ENCODE measurements at regions not wholly inside any gene's neighbourhood (a gene's known extent, or its start where the extent isn't known, plus 50 kb on each side); places are given as distances from the start of the nearest gene placed in this dataset.

GRCh38 chr17:72370819-72371218 lies 250.0 kb downstream of the SOX9 start:
- Histone ChIP-seq H3K27ac (ENCODE audit: low read depth, low read length) (no peak overlapping the region), H3K4me1 (ENCODE audit: control insufficient read depth, insufficient read depth, low read length) (no peaks in the 10 kb centered on the region), H3K4me3 (ENCODE audit: low read length) (no peak overlapping the region), H3K36me3 (ENCODE audit: control insufficient read depth, insufficient read depth, low read length) (no peaks in the 10 kb centered on the region), H3K9ac (ENCODE audit: low read length) (no peak overlapping the region), H3K27me3 (ENCODE audit: control insufficient read depth, insufficient read depth, low read length) (no peaks in the 10 kb centered on the region)

DNA sequence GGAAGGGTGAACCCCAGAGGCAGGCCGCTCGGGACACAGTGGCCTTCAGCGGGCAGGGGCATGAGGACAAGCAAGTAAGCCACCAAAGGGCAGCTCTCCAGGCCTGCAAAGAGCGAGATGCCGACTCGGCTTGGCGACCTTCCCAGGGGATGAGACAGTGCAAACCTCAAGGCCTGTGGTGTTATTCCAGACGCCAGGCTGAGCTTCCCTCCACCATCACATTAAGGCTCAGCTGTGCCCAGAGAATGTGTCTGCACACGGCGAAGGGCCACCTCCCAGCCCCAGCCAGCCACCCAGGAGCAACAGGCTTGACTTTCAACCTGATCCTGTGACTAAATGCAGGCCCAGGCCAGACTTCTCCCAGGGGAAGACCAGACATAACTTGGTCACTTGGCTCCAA lies 251.4 kb downstream of the SOX9 start:
- no peak overlapping the region for H3K4me3 ChIP-seq (ENCODE audit: low read length)
- no peaks in the 10 kb centered on the region for H3K27me3 ChIP-seq (ENCODE audit: control insufficient read depth, insufficient read depth, low read length)
- H3K9ac ChIP-seq (ENCODE audit: low read length): no peak overlapping the region
- no peak overlapping the region for H3K27ac ChIP-seq (ENCODE audit: low read depth, low read length)
- no peaks in the 10 kb centered on the region for H3K36me3 ChIP-seq (ENCODE audit: control insufficient read depth, insufficient read depth, low read length)
- H3K4me1 ChIP-seq (ENCODE audit: control insufficient read depth, insufficient read depth, low read length): no peaks in the 10 kb centered on the region

GRCh38 chr17:72373910-72374741 lies 253.3 kb downstream of the SOX9 start:
- Histone ChIP-seq H3K4me3 (ENCODE audit: low read length) (no peak overlapping the region), H3K27ac (ENCODE audit: low read depth, low read length) (no peak overlapping the region), H3K9ac (ENCODE audit: low read length) (no peak overlapping the region), H3K27me3 (ENCODE audit: control insufficient read depth, insufficient read depth, low read length) (no peaks in the 10 kb centered on the region), H3K4me1 (ENCODE audit: control insufficient read depth, insufficient read depth, low read length) (no peaks in the 10 kb centered on the region), H3K36me3 (ENCODE audit: control insufficient read depth, insufficient read depth, low read length) (no peaks in the 10 kb centered on the region)

GRCh38 chr17:72376526-72377345 lies 255.9 kb downstream of the SOX9 start:
- Histone ChIP-seq H3K27me3 (ENCODE audit: control insufficient read depth, insufficient read depth, low read length) (no peaks in the 10 kb centered on the region), H3K4me1 (ENCODE audit: control insufficient read depth, insufficient read depth, low read length) (no peaks in the 10 kb centered on the region), H3K27ac (ENCODE audit: low read depth, low read length) (no peak overlapping the region), H3K36me3 (ENCODE audit: control insufficient read depth, insufficient read depth, low read length) (no peaks in the 10 kb centered on the region), H3K4me3 (ENCODE audit: low read length) (no peak overlapping the region), H3K9ac (ENCODE audit: low read length) (no peak overlapping the region)

- Histone ChIP-seq H3K4me1 (ENCODE audit: control insufficient read depth, insufficient read depth, low read length) (no peaks in the 10 kb centered on the region), H3K9ac (ENCODE audit: low read length) (no peak overlapping the region), H3K36me3 (ENCODE audit: control insufficient read depth, insufficient read depth, low read length) (no peaks in the 10 kb centered on the region), H3K27me3 (ENCODE audit: control insufficient read depth, insufficient read depth, low read length) (no peaks in the 10 kb centered on the region), H3K4me3 (ENCODE audit: low read length) (no peak overlapping the region), H3K27ac (ENCODE audit: low read depth, low read length) (no peak overlapping the region)
Observed at GRCh38 chr17:72378414-72379390, 257.9 kb downstream of the SOX9 start.

GRCh38 chr17:72379516-72379915 lies 258.7 kb downstream of the SOX9 start:
- H3K4me3 ChIP-seq (ENCODE audit: low read length): no peak overlapping the region
- no peaks in the 10 kb centered on the region for H3K4me1 ChIP-seq (ENCODE audit: control insufficient read depth, insufficient read depth, low read length)
- no peaks in the 10 kb centered on the region for H3K27me3 ChIP-seq (ENCODE audit: control insufficient read depth, insufficient read depth, low read length)
- no peak overlapping the region for H3K9ac ChIP-seq (ENCODE audit: low read length)
- no peaks in the 10 kb centered on the region for H3K36me3 ChIP-seq (ENCODE audit: control insufficient read depth, insufficient read depth, low read length)
- H3K27ac ChIP-seq (ENCODE audit: low read depth, low read length): no peak overlapping the region

DNA sequence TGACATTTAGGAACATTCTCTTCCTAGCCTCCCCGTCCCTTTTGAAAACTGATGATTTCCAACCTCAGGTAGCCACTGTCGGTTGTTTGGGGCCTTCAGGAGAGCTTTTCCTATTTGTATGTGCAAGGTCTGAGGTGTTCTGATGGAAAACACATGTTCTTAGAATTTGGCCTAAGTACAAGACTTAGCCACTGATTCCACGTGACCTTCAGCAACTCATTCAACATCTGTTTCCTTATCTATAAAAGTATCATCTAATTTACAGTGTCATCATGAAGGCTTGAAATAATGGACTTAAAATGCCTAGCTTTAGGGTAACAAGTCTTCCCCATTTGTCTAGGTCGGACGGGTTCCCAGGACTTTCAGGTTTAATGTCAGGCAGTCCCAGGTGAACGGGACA lies 259.3 kb downstream of the SOX9 start:
- Histone ChIP-seq H3K27me3 (ENCODE audit: control insufficient read depth, insufficient read depth, low read length) (no peaks in the 10 kb centered on the region), H3K36me3 (ENCODE audit: control insufficient read depth, insufficient read depth, low read length) (no peaks in the 10 kb centered on the region), H3K9ac (ENCODE audit: low read length) (no peak overlapping the region), H3K4me1 (ENCODE audit: control insufficient read depth, insufficient read depth, low read length) (no peaks in the 10 kb centered on the region), H3K4me3 (ENCODE audit: low read length) (no peak overlapping the region), H3K27ac (ENCODE audit: low read depth, low read length) (no peak overlapping the region)

- Histone ChIP-seq H3K4me1 (ENCODE audit: control insufficient read depth, insufficient read depth, low read length) (no peaks in the 10 kb centered on the region), H3K9ac (ENCODE audit: low read length) (no peak overlapping the region), H3K4me3 (ENCODE audit: low read length) (no peak overlapping the region), H3K27ac (ENCODE audit: low read depth, low read length) (no peak overlapping the region), H3K36me3 (ENCODE audit: control insufficient read depth, insufficient read depth, low read length) (no peaks in the 10 kb centered on the region), H3K27me3 (ENCODE audit: control insufficient read depth, insufficient read depth, low read length) (no peaks in the 10 kb centered on the region)
Observed at GRCh38 chr17:72380737-72381136, 259.9 kb downstream of the SOX9 start.

DNA sequence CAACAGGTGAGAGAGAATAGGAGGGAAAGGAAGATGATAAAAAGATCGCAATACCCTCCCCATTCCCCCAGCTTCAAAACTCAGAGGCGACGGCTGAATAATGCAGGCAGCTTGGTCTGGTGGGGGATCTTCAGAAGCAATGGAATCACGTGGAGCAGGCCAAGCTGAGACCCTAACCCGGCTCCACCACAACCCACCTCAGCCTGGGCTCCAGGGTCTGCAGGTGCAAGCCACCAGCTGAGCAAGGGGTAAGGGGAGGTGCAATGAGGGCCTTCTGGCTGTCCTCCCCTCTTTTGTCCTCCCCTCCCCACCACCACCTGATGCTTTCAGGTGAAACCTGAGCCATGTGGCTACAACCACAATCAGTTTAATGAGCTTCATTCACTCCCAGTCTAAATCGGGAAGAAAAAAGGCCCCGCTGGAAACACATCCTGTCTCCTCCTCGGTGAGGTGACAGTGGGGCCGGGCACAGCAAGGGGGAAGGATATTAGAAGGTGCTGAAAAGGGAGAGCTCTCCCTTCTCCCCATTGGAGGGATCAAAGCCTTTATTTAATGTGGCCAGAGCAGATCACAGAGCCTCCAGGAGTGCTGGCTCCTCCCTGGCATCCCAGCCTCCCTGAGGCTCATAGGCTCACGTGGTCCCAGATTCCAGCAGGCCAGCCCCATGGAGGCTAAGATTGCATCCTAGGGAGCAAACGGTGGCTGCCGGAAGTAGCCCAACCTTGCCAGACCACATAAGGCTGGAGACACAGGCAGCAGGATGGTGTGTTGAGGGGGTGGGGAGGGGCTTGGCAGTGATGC lies 261.0 kb downstream of the SOX9 start:
- Histone ChIP-seq H3K9ac (ENCODE audit: low read length) (no peak overlapping the region), H3K27me3 (ENCODE audit: control insufficient read depth, insufficient read depth, low read length) (no peaks in the 10 kb centered on the region), H3K36me3 (ENCODE audit: control insufficient read depth, insufficient read depth, low read length) (no peaks in the 10 kb centered on the region), H3K4me1 (ENCODE audit: control insufficient read depth, insufficient read depth, low read length) (no peaks in the 10 kb centered on the region), H3K27ac (ENCODE audit: low read depth, low read length) (no peak overlapping the region), H3K4me3 (ENCODE audit: low read length) (no peak overlapping the region)

- no peak overlapping the region for H3K4me3 ChIP-seq (ENCODE audit: low read length)
- H3K9ac ChIP-seq (ENCODE audit: low read length): no peak overlapping the region
- H3K27me3 ChIP-seq (ENCODE audit: control insufficient read depth, insufficient read depth, low read length): no peaks in the 10 kb centered on the region
- H3K27ac ChIP-seq (ENCODE audit: low read depth, low read length): no peak overlapping the region
- no peaks in the 10 kb centered on the region for H3K4me1 ChIP-seq (ENCODE audit: control insufficient read depth, insufficient read depth, low read length)
- no peaks in the 10 kb centered on the region for H3K36me3 ChIP-seq (ENCODE audit: control insufficient read depth, insufficient read depth, low read length)
Observed at GRCh38 chr17:72382971-72383722, 262.3 kb downstream of the SOX9 start.

GRCh38 chr17:72385475-72385874 lies 264.7 kb downstream of the SOX9 start:
- Histone ChIP-seq H3K27ac (ENCODE audit: low read depth, low read length) (no peak overlapping the region), H3K9ac (ENCODE audit: low read length) (no peak overlapping the region), H3K4me3 (ENCODE audit: low read length) (no peak overlapping the region), H3K36me3 (ENCODE audit: control insufficient read depth, insufficient read depth, low read length) (no peaks in the 10 kb centered on the region), H3K27me3 (ENCODE audit: control insufficient read depth, insufficient read depth, low read length) (no peaks in the 10 kb centered on the region), H3K4me1 (ENCODE audit: control insufficient read depth, insufficient read depth, low read length) (no peaks in the 10 kb centered on the region)

Data from rectal smooth muscle tissue (tissue), 1 donor.